Transverse colon (tissue), 3 donors: ENCODE measurements at regions not wholly inside any gene's neighbourhood (a gene's known extent, or its start where the extent isn't known, plus 50 kb on each side); places are given as distances from the start of the nearest gene placed in this dataset.

ENCODE experiments used
- POLR2A ChIP-seq: fragments of 450-650 bp; IDR thresholded peaks from one replicate; pipeline ENCODE4 v1.6.1; 2016; ENCODE audit warnings: antibody characterized with exemption, mild to moderate bottlenecking, moderate library complexity
- TF ChIP-seq, protein P1 (sequence below), 5 experiments: fragments of 200-600 bp in 3 of 5; fragments of 450-650 bp in 2 of 5; sonication (generic) in 3 of 5; IDR thresholded peaks; 1 replicate in 2 of 5; 2 replicates in 3 of 5; pipeline ENCODE4 v1.5.1; 2016 to 2017; ENCODE audit warnings: antibody characterized with exemption in 5 of 5, inconsistent platforms in 3 of 5, mild to moderate bottlenecking in 2 of 5, moderate library complexity in 1 of 5

DNA sequence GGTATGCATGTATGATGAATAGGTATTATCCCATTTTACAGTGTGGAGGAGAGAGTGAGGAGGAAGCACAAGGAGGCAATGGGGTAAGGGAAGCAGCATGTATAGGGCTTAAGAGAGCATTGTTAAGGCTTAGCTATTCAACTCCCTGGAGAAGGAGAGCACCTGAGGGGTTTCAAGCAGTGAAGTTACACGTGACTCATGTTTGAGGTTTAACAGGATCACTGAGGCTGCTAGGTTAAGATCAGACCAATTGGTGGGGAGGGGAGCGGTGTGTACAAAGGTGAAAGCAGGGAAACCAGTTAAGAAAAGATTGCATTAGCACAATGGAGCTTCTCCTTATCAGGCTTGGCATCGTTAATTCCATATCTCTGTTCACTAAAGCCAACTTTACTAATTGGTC, 64.4 kb upstream of the NHSL1 start:
- no peak for TF ChIP-seq POLR2A
- TF ChIP-seq, protein P1, sequence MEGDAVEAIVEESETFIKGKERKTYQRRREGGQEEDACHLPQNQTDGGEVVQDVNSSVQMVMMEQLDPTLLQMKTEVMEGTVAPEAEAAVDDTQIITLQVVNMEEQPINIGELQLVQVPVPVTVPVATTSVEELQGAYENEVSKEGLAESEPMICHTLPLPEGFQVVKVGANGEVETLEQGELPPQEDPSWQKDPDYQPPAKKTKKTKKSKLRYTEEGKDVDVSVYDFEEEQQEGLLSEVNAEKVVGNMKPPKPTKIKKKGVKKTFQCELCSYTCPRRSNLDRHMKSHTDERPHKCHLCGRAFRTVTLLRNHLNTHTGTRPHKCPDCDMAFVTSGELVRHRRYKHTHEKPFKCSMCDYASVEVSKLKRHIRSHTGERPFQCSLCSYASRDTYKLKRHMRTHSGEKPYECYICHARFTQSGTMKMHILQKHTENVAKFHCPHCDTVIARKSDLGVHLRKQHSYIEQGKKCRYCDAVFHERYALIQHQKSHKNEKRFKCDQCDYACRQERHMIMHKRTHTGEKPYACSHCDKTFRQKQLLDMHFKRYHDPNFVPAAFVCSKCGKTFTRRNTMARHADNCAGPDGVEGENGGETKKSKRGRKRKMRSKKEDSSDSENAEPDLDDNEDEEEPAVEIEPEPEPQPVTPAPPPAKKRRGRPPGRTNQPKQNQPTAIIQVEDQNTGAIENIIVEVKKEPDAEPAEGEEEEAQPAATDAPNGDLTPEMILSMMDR (IDR thresholded peaks at IDR 0.05): no peak
